ENCODE measurements at regions not wholly inside any gene's neighbourhood (a gene's known extent, or its start where the extent isn't known, plus 50 kb on each side); places are given as distances from the start of the nearest gene placed in this dataset.

DNA sequence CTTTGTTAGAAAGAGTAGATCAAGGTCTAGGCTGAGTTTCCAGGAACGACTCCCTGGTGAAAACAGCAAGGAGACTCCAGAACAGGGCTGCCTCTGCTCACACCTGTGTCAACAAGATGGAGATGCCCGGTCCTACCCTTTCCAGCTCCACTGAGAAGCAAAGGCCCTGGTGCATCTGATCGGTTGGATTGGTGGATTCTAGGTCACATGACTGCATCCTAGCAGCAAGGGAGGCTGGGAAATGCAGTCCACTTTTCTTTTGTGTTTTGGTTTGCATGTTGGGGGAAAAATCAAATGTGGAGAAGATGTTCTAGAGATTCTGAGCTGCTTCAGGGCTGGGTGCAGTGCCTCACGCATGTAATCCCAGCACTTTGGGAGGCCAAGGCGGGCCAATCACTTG, 82.0 kb upstream of the TRIO start:
- CTCF ChIA-PET: no interaction called here

DNA sequence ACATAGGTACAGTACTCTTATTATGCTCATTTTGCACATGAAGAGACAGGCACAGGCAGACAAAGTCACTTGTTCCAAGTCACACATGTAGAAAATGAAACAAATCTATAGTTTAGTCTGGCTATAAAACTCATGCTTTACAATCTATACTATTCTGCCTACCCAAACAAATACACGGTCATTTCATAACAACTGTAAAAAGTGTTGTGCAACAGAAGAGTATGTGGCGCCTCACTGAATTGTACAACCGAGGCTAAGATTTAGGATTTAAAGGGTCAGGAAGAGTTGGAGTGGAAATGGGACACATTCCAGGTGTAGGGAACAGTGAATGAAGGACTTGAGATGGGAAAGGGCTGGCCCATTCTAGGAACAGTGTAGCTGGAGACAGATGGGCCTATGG, 82.9 kb upstream of the TRIO start:
- Histone ChIP-seq H3K4me1 (ENCODE audit: control insufficient read depth, insufficient read depth, low read length) (no peaks in the 10 kb centered on the region), H3K9ac (ENCODE audit: control insufficient read depth, insufficient read depth, low read length) (no peak overlapping the region), H3K79me2 (ENCODE audit: control insufficient read depth, insufficient read depth, low read length) (no peaks in the 10 kb centered on the region), H3K36me3 (ENCODE audit: control insufficient read depth in 2 of 2, insufficient read depth in 2 of 2, low read length in 1 of 2) (no peaks in the 10 kb centered on the region), H3K27me3 (replicated peaks in 1 of 2; ENCODE audit: control insufficient read depth in 2 of 2, insufficient read depth in 2 of 2, low read length in 1 of 2) (no peaks in the 10 kb centered on the region), H3K9me3 (replicated peaks; ENCODE audit: control insufficient read depth, insufficient read depth, low read length) (no peaks in the 10 kb centered on the region; the same call in 1 of the 3 replicates), H3K4me2 (ENCODE audit: control insufficient read depth, insufficient read depth) (no peak overlapping the region), H3K4me3 (no peak overlapping the region), H4K20me1 (ENCODE audit: control insufficient read depth, insufficient read depth) (no peaks in the 10 kb centered on the region), H3K27ac (ENCODE audit: control insufficient read depth, insufficient read depth) (no peak overlapping the region), H2AFZ (ENCODE audit: control insufficient read depth, low read depth, low read length) (no peak overlapping the region)
- ChIA-PET POLR2A (no interaction called here), CTCF (no interaction called here), RAD21 (ENCODE audit: unreplicated experiment) (no interaction called here), SMC1A (ENCODE audit: uncharacterized antibody, unreplicated experiment) (interaction anchor here (0.6 kb wide), 1 partner anchor 9 kb away, joined by 3 read pairs; no protein-coding TSS in a partner anchor)
- no peak for FAIRE-seq
- WGBS (ENCODE audit: insufficient coverage, insufficient replicate concordance, low lambda C conversion rate, missing lambda C conversion rate): 61% methylated on average over 3 of the region's 3 CpGs
- in situ Hi-C loops (cut with MboI) (no loop called here), intact Hi-C loops (cut with micrococcal nuclease; ENCODE audit: unreplicated experiment) (no loop called here)
- ATAC-seq: no peak
- TF ChIP-seq MEF2B (IDR thresholded peaks at IDR 0.05; ENCODE audit: partially characterized antibody, poor library complexity, severe bottlenecking): no peak
- TF ChIP-seq ZNF274 (IDR thresholded peaks at IDR 0.05; ENCODE audit: insufficient read depth, insufficient read length): no peak
- TF ChIP-seq, protein P1, sequence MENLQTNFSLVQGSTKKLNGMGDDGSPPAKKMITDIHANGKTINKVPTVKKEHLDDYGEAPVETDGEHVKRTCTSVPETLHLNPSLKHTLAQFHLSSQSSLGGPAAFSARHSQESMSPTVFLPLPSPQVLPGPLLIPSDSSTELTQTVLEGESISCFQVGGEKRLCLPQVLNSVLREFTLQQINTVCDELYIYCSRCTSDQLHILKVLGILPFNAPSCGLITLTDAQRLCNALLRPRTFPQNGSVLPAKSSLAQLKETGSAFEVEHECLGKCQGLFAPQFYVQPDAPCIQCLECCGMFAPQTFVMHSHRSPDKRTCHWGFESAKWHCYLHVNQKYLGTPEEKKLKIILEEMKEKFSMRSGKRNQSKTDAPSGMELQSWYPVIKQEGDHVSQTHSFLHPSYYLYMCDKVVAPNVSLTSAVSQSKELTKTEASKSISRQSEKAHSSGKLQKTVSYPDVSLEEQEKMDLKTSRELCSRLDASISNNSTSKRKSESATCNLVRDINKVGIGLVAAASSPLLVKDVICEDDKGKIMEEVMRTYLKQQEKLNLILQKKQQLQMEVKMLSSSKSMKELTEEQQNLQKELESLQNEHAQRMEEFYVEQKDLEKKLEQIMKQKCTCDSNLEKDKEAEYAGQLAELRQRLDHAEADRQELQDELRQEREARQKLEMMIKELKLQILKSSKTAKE (IDR thresholded peaks at IDR 0.05; ENCODE audit: low read depth, poor library complexity, severe bottlenecking): no peak
- no peak for TF ChIP-seq NBN (IDR thresholded peaks at IDR 0.05)
- TF ChIP-seq ATF7 (IDR thresholded peaks at IDR 0.05; ENCODE audit: low read depth): no peak
- TF ChIP-seq JUND (IDR thresholded peaks at IDR 0.05; ENCODE audit: low read depth, low read length): no peak
- TF ChIP-seq NR2C1 (IDR thresholded peaks at IDR 0.05): no peak
- DNase-seq (ENCODE audit: low read depth, low spot score): no peak
- BruUV-seq (replicated peaks): no TSS peak

More for the DNA sequence above, 82.0 kb upstream of the TRIO start:
- FAIRE-seq: no peak
- intact Hi-C loops (cut with micrococcal nuclease; ENCODE audit: unreplicated experiment): no loop called here
- H3K4me2 ChIP-seq (ENCODE audit: control insufficient read depth, insufficient read depth): no peak overlapping the region
- no peaks in the 10 kb centered on the region for H3K27me3 ChIP-seq (replicated peaks in 1 of 2; ENCODE audit: control insufficient read depth in 2 of 2, insufficient read depth in 2 of 2, low read length in 1 of 2)
- H3K4me3 ChIP-seq: no peak overlapping the region
- H3K36me3 ChIP-seq (ENCODE audit: control insufficient read depth in 2 of 2, insufficient read depth in 2 of 2, low read length in 1 of 2): no peaks in the 10 kb centered on the region
- 61% methylated on average over 5 of the region's 5 CpGs for WGBS (ENCODE audit: insufficient coverage, insufficient replicate concordance, low lambda C conversion rate, missing lambda C conversion rate)
- no peaks in the 10 kb centered on the region for H3K79me2 ChIP-seq (ENCODE audit: control insufficient read depth, insufficient read depth, low read length)
- SMC1A ChIA-PET (ENCODE audit: uncharacterized antibody, unreplicated experiment): interaction anchor here (0.6 kb wide), 1 partner anchor 9 kb away, joined by 3 read pairs; no protein-coding TSS in a partner anchor
- TF ChIP-seq MTA3 (IDR thresholded peaks at IDR 0.05; ENCODE audit: borderline replicate concordance, low read length) (no peak), NFYB (IDR thresholded peaks at IDR 0.05; ENCODE audit: insufficient read depth, low read depth, low read length) (peak; percentile 58)
- H3K9me3 ChIP-seq (replicated peaks; ENCODE audit: control insufficient read depth, insufficient read depth, low read length): no peaks in the 10 kb centered on the region; the same call in 1 of the 3 replicates
- in situ Hi-C loops (cut with MboI): no loop called here
- POLR2A ChIA-PET: no interaction called here
- H3K4me1 ChIP-seq (ENCODE audit: control insufficient read depth, insufficient read depth, low read length): no peaks in the 10 kb centered on the region
- no peak for ATAC-seq
- no peak for DNase-seq (ENCODE audit: low read depth, low spot score)
- no peak overlapping the region for H2AFZ ChIP-seq (ENCODE audit: control insufficient read depth, low read depth, low read length)
- H3K27ac ChIP-seq (ENCODE audit: control insufficient read depth, insufficient read depth): no peak overlapping the region
- no TSS peak for BruUV-seq (replicated peaks)
- no peak overlapping the region for H3K9ac ChIP-seq (ENCODE audit: control insufficient read depth, insufficient read depth, low read length)
- no peaks in the 10 kb centered on the region for H4K20me1 ChIP-seq (ENCODE audit: control insufficient read depth, insufficient read depth)
- RAD21 ChIA-PET (ENCODE audit: unreplicated experiment): no interaction called here
